HG02852 (cell line): ENCODE measurements at regions not wholly inside any gene's neighbourhood (a gene's known extent, or its start where the extent isn't known, plus 50 kb on each side); places are given as distances from the start of the nearest gene placed in this dataset.
A peak's percentile ranks its signal among the peaks of the same experiment; 100 is the strongest.
"Not testable (repeated sequence)": the region's sequence is repeated elsewhere in the genome, so short reads cannot be mapped to it uniquely, and the experiment has no call there.

Source experiments
- ATAC-seq: cut with Tn5 transposase; IDR thresholded peaks from one replicate; pipeline ENCODE4 v1.9.1; 2021; ENCODE audit warnings: mild to moderate bottlenecking, moderate library complexity; ENCODE audit not compliant: unreplicated experiment

- ATAC-seq: no peak
These were observed 80.7 kb downstream of the TFAP2B start for GRCh38 chr6:50899306-50899870.

DNA sequence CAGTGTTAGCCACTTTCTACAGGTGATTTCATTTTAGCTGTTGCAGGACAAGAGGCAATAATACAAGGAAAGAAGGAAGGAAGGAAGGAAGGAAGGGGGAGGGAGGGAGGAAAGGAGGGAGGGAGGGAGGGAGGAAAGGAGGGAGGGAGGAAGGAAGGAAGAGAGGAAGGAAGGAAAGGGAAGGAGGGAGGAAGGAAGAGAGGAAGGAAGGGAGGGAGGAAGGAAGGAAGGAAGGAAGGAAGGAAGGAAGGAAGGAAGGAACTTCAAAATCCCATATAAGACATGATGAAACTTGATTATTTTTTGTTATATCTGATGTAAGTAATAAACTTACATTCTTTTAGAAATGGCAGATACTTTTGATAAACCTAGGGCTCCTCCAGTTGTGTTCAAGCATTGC lies 83.6 kb downstream of the TFAP2B start:
- ATAC-seq: no peak

GRCh38 chr6:50905297-50905696 lies 86.6 kb downstream of the TFAP2B start:
- ATAC-seq: no peak

- ATAC-seq: no peak
These were observed 88.9 kb downstream of the TFAP2B start for GRCh38 chr6:50907565-50907964.

- ATAC-seq: no peak
These were observed 94.6 kb downstream of the TFAP2B start for GRCh38 chr6:50913105-50913770.

DNA sequence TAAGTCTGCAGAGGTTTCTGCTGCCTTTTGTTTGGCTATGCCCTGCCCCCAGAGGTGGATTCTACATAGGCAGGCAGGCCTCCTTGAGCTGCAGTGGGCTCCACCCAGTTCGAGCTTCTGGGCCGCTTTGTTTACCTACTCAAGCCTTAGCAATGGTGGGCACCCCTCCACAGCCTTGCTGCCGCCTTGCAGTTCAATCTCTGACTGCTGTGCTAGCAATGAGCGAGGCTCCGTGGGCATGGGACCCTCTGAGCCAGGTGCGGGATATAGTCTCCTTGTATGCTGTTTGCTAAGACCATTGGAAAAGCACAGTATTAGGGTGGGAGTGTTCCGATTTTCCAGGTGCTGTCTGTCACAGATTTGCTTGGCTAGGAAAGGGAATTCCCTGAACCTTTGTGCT lies 102.7 kb downstream of the TFAP2B start:
- not testable (repeated sequence) for ATAC-seq

DNA sequence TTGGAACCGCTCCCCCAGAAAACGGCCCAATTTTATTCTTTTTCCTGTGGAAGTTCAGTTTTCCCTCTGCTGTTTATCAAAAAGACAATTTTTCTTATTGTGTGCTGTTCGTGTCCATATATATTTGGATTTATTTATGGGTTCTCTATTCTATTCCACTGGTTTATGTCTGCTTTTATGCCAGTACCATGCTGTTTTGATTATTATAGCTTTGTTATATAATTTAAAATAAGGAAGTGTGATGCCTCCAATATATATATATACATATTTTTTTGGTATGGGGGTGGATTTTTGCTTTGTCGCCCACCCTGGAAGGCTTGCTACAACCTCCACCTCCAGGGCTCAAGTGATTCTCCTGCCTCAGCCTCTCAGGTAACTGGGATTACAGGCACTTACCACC lies 103.3 kb downstream of the TFAP2B start:
- ATAC-seq: no peak

- ATAC-seq: no peak
These were observed 104.2 kb downstream of the TFAP2B start for GRCh38 chr6:50922579-50923525.

- ATAC-seq: no peak
These were observed 106.1 kb downstream of the TFAP2B start for GRCh38 chr6:50924758-50925157.

- no peak for ATAC-seq
These were observed 106.9 kb downstream of the TFAP2B start for GRCh38 chr6:50925548-50925947.

DNA sequence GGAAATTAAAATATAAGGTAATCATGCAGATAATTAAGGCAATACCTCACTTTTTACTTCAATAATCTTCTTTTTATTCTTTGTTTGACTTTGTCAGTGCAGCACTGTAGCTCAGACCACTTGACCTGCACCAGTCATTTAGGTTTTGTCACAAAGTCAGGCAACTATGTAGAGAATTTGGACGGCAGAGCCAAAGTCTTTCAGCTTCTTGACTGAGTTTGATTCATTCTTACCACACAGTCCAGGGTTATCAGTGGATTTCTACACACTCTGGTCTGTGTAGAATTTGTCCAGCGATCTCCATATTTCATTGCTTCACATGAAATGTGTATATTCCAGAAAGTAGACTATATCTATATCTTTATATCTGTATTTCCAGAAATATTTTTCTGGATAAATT lies 107.3 kb downstream of the TFAP2B start:
- no peak for ATAC-seq

DNA sequence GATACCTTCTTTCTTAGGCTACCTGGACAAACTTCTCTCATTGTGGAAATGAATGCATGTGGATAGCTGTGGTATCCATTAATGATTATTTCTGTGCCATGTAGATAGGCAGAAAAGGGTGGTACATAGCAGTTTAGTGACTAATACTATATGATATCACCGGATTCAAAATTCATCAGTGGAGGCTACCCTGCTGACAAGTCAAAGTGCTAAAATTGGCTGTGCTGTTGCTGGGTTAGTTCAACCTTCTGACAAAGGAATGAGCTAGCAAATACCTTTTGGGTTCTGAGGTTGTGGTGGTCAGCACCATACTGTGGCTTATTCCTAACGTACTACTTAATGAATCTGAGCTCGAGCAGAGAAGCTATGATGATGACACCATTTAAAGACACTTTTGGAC lies 109.1 kb downstream of the TFAP2B start:
- no peak for ATAC-seq

DNA sequence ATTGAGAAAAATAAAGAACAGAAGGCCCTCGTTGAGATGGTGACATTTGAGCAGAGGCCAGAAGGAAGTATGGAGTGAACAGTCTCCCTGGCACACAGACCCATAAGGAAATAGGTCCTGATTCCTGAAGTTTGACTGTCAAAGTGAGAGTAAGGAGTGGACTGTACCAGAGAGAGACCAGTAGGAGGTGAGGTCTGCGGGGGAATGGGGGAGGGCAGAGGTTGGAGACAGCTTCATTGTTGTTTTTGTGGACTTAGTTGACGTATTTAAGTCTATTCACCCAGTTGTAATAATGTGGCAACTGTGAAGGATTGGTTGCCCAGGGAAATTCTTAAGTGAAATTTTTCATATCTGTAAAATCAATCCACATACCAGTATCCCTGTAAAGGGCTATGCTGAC lies 110.7 kb downstream of the TFAP2B start:
- no peak for ATAC-seq

- ATAC-seq: no peak
These were observed 116.8 kb downstream of the TFAP2B start for GRCh38 chr6:50935442-50935841.

DNA sequence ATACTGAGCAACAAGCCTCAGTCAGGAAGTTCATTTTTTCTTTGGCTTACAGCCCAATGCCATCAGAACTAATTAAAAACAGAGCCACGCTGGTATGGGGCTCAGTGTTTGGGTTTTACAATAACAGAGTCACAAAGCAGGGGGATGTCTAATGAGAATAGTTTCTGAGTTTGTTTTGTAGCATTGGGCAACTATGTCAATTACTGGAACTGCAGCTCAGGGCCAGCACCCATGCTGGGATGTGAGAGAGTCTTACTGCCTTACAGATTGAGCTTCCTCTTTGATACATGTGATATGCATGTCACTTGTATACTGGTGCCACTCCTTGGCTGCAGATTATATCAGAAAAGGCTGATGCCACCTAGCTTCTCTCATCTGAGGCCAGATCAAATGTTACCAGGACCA lies 117.6 kb downstream of the TFAP2B start:
- ATAC-seq: no peak

DNA sequence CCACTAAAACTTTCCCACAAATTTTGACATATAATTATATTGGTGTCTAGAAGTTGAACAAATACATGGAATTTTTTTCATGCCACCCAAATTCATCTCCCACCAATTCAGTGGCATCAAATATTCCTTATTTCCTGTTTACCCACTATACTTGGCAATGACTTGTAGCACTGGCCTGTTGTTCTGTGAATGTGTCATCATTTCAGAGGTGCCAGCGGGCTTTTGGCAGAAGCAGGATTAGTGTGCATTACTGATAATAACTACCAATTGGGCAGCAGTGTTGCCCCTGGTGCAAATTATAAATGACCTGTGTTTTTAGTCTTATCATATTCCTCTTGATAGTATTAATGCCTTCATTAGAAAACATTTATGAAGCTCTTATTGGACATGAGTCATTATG lies 121.3 kb downstream of the TFAP2B start:
- ATAC-seq: no peak

GRCh38 chr6:50945789-50946188 lies 127.1 kb downstream of the TFAP2B start:
- ATAC-seq: no peak

DNA sequence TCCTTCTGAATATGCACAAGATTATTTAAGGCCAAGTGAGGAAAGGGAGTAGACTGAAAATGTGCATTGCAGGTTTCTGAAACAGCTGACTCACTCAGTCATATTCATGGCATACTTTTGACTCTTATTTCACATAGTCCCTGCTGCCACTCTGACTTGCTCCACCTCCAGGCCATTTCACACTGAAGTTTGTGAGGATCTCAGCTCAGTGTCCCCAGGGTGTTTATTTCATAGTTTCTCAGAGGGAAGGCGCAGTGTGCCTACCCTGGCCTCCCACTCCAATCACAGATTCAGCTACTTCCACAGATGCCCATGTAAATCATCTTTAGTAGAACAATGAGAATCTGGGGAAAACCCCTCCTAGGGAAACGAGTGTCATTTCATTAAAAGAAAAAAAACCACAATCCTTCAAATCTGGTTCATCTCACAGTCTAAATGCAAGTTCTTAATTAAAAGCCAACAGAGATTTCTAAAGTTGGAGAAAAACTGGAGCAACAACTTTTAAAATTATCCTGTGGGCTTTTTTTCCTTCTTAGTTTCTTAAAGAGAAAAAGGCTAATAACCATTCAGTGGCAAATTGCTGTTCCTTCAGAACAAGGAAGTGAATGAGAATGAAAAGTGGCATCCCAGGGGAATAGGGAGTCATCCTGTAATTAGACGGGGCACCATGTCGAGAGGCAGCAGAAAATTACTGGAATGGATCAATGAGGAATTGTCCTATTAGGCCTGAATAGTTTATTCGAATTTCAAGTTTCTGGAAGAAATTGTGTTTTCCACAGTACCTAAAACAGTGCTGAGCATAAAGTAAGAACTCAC lies 133.6 kb downstream of the TFAP2B start:
- ATAC-seq: peak; percentile 48

DNA sequence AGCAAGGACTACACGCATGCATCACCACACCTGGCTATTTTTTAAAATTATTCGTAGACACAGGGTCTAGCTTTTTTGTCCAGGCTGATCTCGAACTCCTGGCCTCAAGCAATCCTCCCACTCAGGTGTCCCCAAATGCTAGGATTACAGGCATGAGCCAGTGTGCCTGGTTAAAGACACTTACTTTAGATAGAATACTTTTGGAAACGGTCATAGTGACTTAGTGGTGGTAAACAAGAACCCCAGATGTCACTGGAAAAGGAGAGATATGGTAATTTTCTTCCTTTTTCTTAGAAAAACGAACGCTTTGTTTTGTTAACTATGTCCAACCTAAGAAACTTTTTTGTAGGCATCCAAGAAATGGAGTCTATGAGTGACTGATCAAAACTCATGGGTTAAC lies 137.3 kb downstream of the TFAP2B start:
- ATAC-seq: no peak

DNA sequence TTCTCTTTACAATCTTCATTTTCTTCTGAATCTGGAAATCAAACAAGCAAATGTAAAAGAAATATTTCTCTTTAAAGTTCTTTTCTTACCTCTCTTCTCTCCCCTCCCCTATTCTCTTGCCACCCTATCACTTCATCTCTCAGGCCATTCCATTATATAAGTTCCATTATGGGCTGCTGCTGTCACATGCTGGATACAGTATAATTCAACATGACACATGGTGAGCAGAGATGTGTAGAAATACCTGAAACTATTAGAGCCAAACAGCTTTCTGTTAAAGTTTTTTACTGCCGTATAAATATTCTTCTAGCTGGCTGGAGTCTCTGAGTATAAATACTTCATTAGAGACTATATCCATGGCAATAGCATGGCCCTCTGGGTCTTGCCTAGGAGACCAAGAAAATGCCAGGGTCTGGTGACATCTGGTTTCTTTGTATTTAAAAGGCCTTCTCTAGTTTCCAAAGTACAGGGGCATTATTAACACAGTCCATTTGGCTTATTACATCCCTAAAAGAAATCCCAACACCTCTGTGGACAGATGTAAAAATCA lies 139.6 kb downstream of the TFAP2B start:
- no peak for ATAC-seq
